ENCODE measurements at regions not wholly inside any gene's neighbourhood (a gene's known extent, or its start where the extent isn't known, plus 50 kb on each side); places are given as distances from the start of the nearest gene placed in this dataset.
"Not testable (repeated sequence)": the region's sequence is repeated elsewhere in the genome, so short reads cannot be mapped to it uniquely, and the experiment has no call there.

DNA sequence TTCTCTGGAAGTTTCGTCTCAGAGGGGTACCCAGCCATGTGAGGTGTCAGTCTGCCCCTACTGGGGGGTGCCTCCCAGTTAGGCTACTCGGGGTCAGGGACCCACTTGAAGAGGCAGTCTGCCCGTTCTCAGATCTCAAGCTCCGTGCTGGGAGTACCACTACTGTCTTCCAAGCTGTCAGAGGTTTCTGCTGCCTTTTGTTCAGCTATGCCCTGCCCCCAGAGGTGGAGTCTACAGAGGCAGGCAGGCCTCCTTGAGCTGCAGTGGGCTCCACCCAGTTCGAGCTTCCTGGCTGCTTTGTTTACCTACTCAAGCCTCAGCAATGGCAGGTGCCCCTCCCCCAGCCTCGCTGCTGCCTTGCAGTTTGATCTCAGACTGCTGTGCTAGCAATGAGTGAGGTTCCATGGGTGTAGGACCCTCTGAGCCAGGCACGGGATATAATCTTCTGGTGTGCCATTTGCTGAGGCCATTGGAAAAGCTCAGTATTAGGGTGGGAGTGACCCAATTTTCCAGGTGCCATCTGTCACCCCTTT, 71.0 kb upstream of the SH3GLB1 start:
- not testable (repeated sequence) for DNase-seq (ENCODE audit: extremely low read depth in 1 of 11, low read depth in 9 of 11, low spot score in 4 of 11)

GRCh38 chr1:86633921-86634320, 70.5 kb upstream of the SH3GLB1 start:
- no peak for DNase-seq (ENCODE audit: extremely low read depth in 1 of 11, low read depth in 9 of 11, low spot score in 4 of 11)

DNA sequence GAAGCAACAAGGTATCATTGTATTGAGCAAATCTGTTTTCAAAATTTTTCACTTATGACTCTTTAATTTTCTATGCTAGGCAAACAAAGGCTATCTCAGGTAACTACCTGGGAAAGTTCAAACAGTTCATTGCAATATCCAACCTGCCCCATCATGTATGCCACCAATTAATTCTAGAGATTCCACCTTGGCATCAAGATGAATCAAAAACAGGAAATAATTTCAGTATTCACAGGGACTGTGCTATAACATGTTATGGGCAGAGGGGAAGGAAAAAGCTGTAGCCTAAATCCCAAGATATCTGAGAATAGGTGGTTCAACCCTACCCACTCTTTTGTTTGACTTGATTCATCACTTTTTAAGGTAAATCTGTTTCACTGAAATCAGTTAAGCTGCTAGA, 67.5 kb upstream of the SH3GLB1 start:
- DNase-seq (ENCODE audit: extremely low read depth in 1 of 11, low read depth in 9 of 11, low spot score in 4 of 11) = no peak

DNA sequence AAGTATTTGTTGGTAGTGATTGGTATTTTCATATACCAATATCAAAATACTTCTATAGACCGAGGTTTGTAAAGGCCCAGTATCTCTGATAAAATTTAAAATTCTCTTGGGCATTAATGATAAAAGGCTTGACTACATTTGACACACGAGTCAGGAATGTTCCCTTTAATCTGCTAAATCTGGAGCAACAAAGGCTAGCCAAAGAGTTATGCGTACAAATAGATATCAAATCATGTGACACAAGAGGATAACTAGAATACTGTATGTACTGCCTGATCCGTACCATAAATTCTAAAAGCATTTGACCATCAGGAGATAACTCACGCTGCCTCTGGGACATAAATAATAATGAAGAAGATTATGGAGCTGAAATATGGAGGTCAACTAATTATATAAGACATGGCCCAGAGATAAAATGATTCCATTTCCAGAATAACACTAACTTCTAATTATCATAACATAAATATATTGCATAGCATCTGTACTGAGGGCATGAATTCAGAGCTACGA, 64.2 kb upstream of the SH3GLB1 start:
- DNase-seq (ENCODE audit: extremely low read depth in 1 of 11, low read depth in 9 of 11, low spot score in 4 of 11) = no peak

DNA sequence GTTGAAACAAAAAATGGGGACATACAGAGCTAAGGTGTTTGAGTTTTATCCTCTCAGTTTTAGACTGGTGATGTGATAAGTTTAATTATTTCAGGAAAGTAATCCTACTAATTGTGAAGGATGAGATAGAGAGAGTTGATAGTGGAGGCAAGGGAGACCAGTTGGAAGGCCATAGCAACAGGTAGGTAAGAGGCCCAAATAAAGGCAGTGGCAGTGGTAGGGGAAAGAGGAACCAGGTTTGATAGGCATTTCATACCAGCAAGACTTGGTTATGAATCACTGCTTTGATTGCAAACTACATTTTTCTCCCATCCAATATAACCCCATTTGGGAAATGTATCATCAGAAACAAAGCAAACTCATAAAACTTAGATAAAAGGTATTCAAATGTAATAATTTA, 63.1 kb upstream of the SH3GLB1 start:
- DNase-seq (ENCODE audit: extremely low read depth in 1 of 11, low read depth in 9 of 11, low spot score in 4 of 11) = no peak

- not testable (repeated sequence) for DNase-seq (ENCODE audit: extremely low read depth in 1 of 11, low read depth in 9 of 11, low spot score in 4 of 11)
Measured at GRCh38 chr1:86644655-86645054, 59.7 kb upstream of the SH3GLB1 start.

- no peak for DNase-seq (ENCODE audit: extremely low read depth in 1 of 11, low read depth in 9 of 11, low spot score in 4 of 11)
Measured at GRCh38 chr1:86645851-86646250, 58.5 kb upstream of the SH3GLB1 start.

DNA sequence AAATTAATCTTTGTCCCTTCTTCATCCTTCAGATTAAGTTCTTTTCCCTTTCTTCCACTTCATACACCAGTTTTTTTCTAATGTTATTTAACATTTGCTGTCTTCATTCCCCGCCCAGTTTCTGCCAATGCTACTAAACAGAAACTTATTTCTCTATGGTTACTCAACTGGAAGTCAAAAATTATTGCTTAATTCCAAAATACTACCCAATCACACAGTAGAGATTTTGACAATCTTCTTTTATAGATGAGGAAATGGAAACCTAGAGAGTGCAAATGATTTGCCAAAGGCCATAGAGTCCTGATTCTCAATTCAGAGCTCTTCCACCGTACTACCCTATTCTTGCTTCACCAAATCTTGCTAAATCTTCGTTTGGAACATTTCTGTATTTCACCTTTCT, 58.1 kb upstream of the SH3GLB1 start:
- DNase-seq (ENCODE audit: extremely low read depth in 1 of 11, low read depth in 9 of 11, low spot score in 4 of 11) = no peak

DNA sequence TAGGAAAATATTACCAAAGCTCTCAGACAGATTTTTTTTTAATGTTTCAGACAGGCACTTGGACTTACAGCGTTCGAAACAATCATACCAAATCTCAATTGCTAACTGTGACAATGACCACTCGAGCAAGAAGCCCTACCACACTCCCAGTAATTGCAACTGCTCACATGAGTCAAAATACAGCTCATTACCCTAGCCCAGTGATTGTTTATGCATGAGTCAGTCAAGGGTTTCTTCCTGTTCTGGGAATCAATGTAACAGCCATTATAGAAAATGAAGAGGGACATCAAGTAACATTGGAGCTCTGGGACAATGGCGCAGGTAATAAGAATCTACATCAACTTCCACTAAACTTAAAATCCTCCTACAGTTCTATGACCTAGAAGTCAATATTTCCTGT, 56.1 kb upstream of the SH3GLB1 start:
- peak in 4 of 11 donors; percentile 3 to 28 (median 17) for DNase-seq (ENCODE audit: extremely low read depth in 1 of 11, low read depth in 9 of 11, low spot score in 4 of 11)

GRCh38 chr1:86649618-86650017, 54.8 kb upstream of the SH3GLB1 start:
- DNase-seq (ENCODE audit: extremely low read depth in 1 of 11, low read depth in 9 of 11, low spot score in 4 of 11) = no peak

DNA sequence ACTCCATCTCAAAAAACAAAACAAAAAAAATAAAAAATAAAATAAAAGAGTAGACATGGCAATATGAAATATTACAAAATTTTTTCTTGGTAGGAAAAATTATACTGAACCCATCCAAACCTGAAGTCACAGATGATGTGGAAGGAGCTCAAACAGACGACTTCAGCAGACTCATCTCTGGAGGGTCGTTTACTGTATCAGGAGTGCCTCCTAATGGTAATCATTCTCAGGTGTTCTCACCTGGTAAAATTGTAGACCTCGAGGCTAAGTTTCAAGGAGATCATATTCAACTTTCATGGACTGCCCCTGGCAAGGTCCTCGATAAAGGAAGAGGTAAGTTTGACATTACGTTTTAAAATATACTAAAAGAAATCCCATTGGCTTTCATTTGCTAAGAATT, 54.3 kb upstream of the SH3GLB1 start:
- no peak for DNase-seq (ENCODE audit: extremely low read depth in 1 of 11, low read depth in 9 of 11, low spot score in 4 of 11)
